HEK293 (cell line): ENCODE measurements at regions not wholly inside any gene's neighbourhood (a gene's known extent, or its start where the extent isn't known, plus 50 kb on each side); places are given as distances from the start of the nearest gene placed in this dataset.

Experiments
- AEBP2 ChIP-seq: fragments of 450-650 bp; formaldehyde crosslinking; IDR thresholded peaks from 2 replicates; pipeline ENCODE4 v1.5.1; 2016; ENCODE audit warnings: missing biosample characterization, missing genetic modification characterization, borderline replicate concordance
- CTCF ChIP-seq: fragments of 450-650 bp; formaldehyde crosslinking; IDR thresholded peaks from 2 replicates; pipeline ENCODE4 v1.5.1; 2016; ENCODE audit warnings: missing biosample characterization, missing genetic modification characterization
- EGR2 ChIP-seq: fragments of 450-650 bp; formaldehyde crosslinking; IDR thresholded peaks from 2 replicates; pipeline ENCODE4 v1.5.1; 2016; ENCODE audit warnings: low read depth, missing biosample characterization, missing genetic modification characterization
- PRDM10 ChIP-seq: fragments of 450-650 bp; formaldehyde crosslinking; IDR thresholded peaks from 2 replicates; pipeline ENCODE4 v1.5.1; 2016; ENCODE audit warnings: missing biosample characterization, missing genetic modification characterization
- REPIN1 ChIP-seq: fragments of 450-650 bp; formaldehyde crosslinking; IDR thresholded peaks from 2 replicates; pipeline ENCODE4 v1.5.1; 2017; ENCODE audit warnings: missing biosample characterization, missing genetic modification characterization, low read depth
- TCF7L2 ChIP-seq: IDR thresholded peaks from 2 replicates; pipeline ENCODE4 v1.6.1; 2011; ENCODE audit warnings: low read depth, mild to moderate bottlenecking, inconsistent platforms, low read length, moderate library complexity, borderline replicate concordance
- ZBTB11 ChIP-seq: fragments of 450-650 bp; formaldehyde crosslinking; conservative IDR thresholded peaks from 2 replicates; pipeline ENCODE4 v1.5.1; 2016; ENCODE audit warnings: low read depth, missing biosample characterization, missing genetic modification characterization
- ZNF239 ChIP-seq: fragments of 450-650 bp; formaldehyde crosslinking; IDR thresholded peaks from 2 replicates; pipeline ENCODE4 v1.5.1; 2016; ENCODE audit warnings: missing biosample characterization, missing genetic modification characterization
- ZNF311 ChIP-seq: fragments of 450-650 bp; formaldehyde crosslinking; IDR thresholded peaks from 2 replicates; pipeline ENCODE4 v1.5.1; 2017; ENCODE audit warnings: missing biosample characterization, missing genetic modification characterization, borderline replicate concordance
- ZNF354C ChIP-seq: fragments of 450-650 bp; formaldehyde crosslinking; IDR thresholded peaks from 2 replicates; pipeline ENCODE4 v1.5.1; 2016; ENCODE audit warnings: missing biosample characterization, missing genetic modification characterization, low read depth, borderline replicate concordance
- ZNF423 ChIP-seq: fragments of 450-650 bp; formaldehyde crosslinking; IDR thresholded peaks from 2 replicates; pipeline ENCODE4 v1.5.1; 2016; ENCODE audit warnings: missing biosample characterization, missing genetic modification characterization
- ZNF561 ChIP-seq: fragments of 450-650 bp; IDR thresholded peaks from 2 replicates; pipeline ENCODE4 v1.5.1; 2018; ENCODE audit warnings: missing biosample characterization, missing genetic modification characterization, borderline replicate concordance
- ZSCAN18 ChIP-seq: fragments of 450-650 bp; formaldehyde crosslinking; IDR thresholded peaks from 2 replicates; pipeline ENCODE4 v1.5.1; 2016; ENCODE audit warnings: missing biosample characterization, missing genetic modification characterization

GRCh38 chr11:122305426-122306320, 189.7 kb upstream of the BLID start:
- TF ChIP-seq EGR2 (tag by site-specific recombination) (no peak), PRDM10 (tag by site-specific recombination) (no peak), ZBTB11 (tag by site-specific recombination) (no peak), AEBP2 (tag by site-specific recombination) (no peak), CTCF (tag by site-specific recombination) (no peak), REPIN1 (tag by site-specific recombination) (no peak), ZNF561 (tag by site-specific recombination) (no peak), ZSCAN18 (tag by site-specific recombination) (no peak), TCF7L2 (no peak), ZNF311 (tag by site-specific recombination) (no peak), ZNF239 (tag by site-specific recombination) (no peak), ZNF354C (tag by site-specific recombination) (no peak), ZNF423 (tag by site-specific recombination) (no peak)
